Neural crest cell (in vitro differentiated cells): ENCODE measurements at regions not wholly inside any gene's neighbourhood (a gene's known extent, or its start where the extent isn't known, plus 50 kb on each side); places are given as distances from the start of the nearest gene placed in this dataset.

Experiments
- DNase-seq: peaks from one replicate; pipeline ENCODE4 v3.0.0; 2021; ENCODE audit warnings: low read depth, mixed read lengths, low spot score
- H3K27ac Mint-ChIP-seq: one replicate; pipeline ENCODE4 v1.8.0; 2021; ENCODE audit warnings: mild to moderate bottlenecking, mixed read lengths; ENCODE audit not compliant: unreplicated experiment
- H3K27me3 Mint-ChIP-seq: 2 replicates; pipeline ENCODE4 v1.8.0; 2021; ENCODE audit warnings: low read depth, mild to moderate bottlenecking, mixed read lengths
- H3K36me3 Mint-ChIP-seq: 2 replicates; pipeline ENCODE4 v1.8.0; 2021; ENCODE audit warnings: low read depth, mild to moderate bottlenecking, mixed read lengths
- H3K4me1 Mint-ChIP-seq: 2 replicates; pipeline ENCODE4 v1.8.0; 2021; ENCODE audit warnings: mixed read lengths
- H3K4me3 Mint-ChIP-seq: one replicate; pipeline ENCODE4 v1.8.0; 2021; ENCODE audit warnings: mild to moderate bottlenecking, mixed read lengths
- H3K9me3 Mint-ChIP-seq: 2 replicates; pipeline ENCODE4 v1.8.0; 2021; ENCODE audit warnings: mixed read lengths
- CTCF ChIP-seq: fragments of 200-600 bp; sonication (generic); conservative IDR thresholded peaks from 2 replicates; pipeline ENCODE4 v1.5.0; 2021; ENCODE audit warnings: antibody characterized with exemption, mild to moderate bottlenecking

GRCh38 chr3:117572786-117573185, 863.2 kb downstream of the TUSC7 start:
- no peak overlapping the region for H3K27ac Mint-ChIP-seq
- no peak overlapping the region for H3K4me3 Mint-ChIP-seq
- DNase-seq, result no peak
- no peaks in the 10 kb centered on the region for H3K9me3 Mint-ChIP-seq
- no peak for TF ChIP-seq CTCF
- no peaks in the 10 kb centered on the region for H3K36me3 Mint-ChIP-seq
- no peaks in the 10 kb centered on the region for H3K4me1 Mint-ChIP-seq
- H3K27me3 Mint-ChIP-seq, result no peaks in the 10 kb centered on the region

- H3K4me1 Mint-ChIP-seq, result no peaks in the 10 kb centered on the region
- no peaks in the 10 kb centered on the region for H3K27me3 Mint-ChIP-seq
- no peak overlapping the region for H3K27ac Mint-ChIP-seq
- no peak for TF ChIP-seq CTCF
- no peaks in the 10 kb centered on the region for H3K36me3 Mint-ChIP-seq
- H3K9me3 Mint-ChIP-seq, result peaks cover 3% of the 10 kb centered on the region
- DNase-seq, result no peak
- H3K4me3 Mint-ChIP-seq, result no peak overlapping the region
Measured at GRCh38 chr3:117580806-117581205, 871.2 kb downstream of the TUSC7 start.

GRCh38 chr3:117586161-117586560, 876.6 kb downstream of the TUSC7 start:
- H3K27ac Mint-ChIP-seq, result no peak overlapping the region
- TF ChIP-seq CTCF, result no peak
- H3K4me1 Mint-ChIP-seq, result peaks cover 8% of the 10 kb centered on the region
- H3K4me3 Mint-ChIP-seq, result no peak overlapping the region
- peaks cover 3% of the 10 kb centered on the region for H3K9me3 Mint-ChIP-seq
- DNase-seq, result no peak
- no peaks in the 10 kb centered on the region for H3K27me3 Mint-ChIP-seq
- no peaks in the 10 kb centered on the region for H3K36me3 Mint-ChIP-seq

GRCh38 chr3:117587416-117587815, 877.8 kb downstream of the TUSC7 start:
- Mint-ChIP-seq H3K36me3 (no peaks in the 10 kb centered on the region), H3K4me3 (no peak overlapping the region), H3K4me1 (peaks cover 10% of the 10 kb centered on the region), H3K27ac (no peak overlapping the region), H3K9me3 (peaks cover 3% of the 10 kb centered on the region), H3K27me3 (no peaks in the 10 kb centered on the region)
- TF ChIP-seq CTCF, result no peak
- DNase-seq, result no peak

- Mint-ChIP-seq H3K9me3 (peaks cover 1% of the 10 kb centered on the region), H3K27me3 (no peaks in the 10 kb centered on the region), H3K4me1 (peaks cover 14% of the 10 kb centered on the region), H3K27ac (no peak overlapping the region), H3K4me3 (no peak overlapping the region), H3K36me3 (no peaks in the 10 kb centered on the region)
- DNase-seq, result no peak
- TF ChIP-seq CTCF, result no peak
Measured at GRCh38 chr3:117589454-117589853, 879.9 kb downstream of the TUSC7 start.

- no peak for TF ChIP-seq CTCF
- Mint-ChIP-seq H3K9me3 (no peaks in the 10 kb centered on the region), H3K4me1 (peaks cover 13% of the 10 kb centered on the region), H3K27me3 (no peaks in the 10 kb centered on the region), H3K36me3 (no peaks in the 10 kb centered on the region), H3K27ac (no peak overlapping the region), H3K4me3 (no peak overlapping the region)
- DNase-seq, result no peak
Measured at GRCh38 chr3:117595615-117596014, 886.0 kb downstream of the TUSC7 start.
